ENCODE measurements at regions not wholly inside any gene's neighbourhood (a gene's known extent, or its start where the extent isn't known, plus 50 kb on each side); places are given as distances from the start of the nearest gene placed in this dataset.

GRCh38 chr13:22402682-22403081 is 731.8 kb downstream of the FGF9 start:
- 93% methylated on average over 4 of the region's 4 CpGs for WGBS
- no peak for DNase-seq (ENCODE audit: low read depth in 6 of 9, low spot score in 9 of 9)
- Histone ChIP-seq H3K27ac (ENCODE audit: low read depth in 1 of 2, low read length in 1 of 2) (no peak overlapping the region), H3K4me3 (ENCODE audit: low read length in 2 of 2) (no peak overlapping the region), H3K9me3 (ENCODE audit: control insufficient read depth in 2 of 2, insufficient read depth in 1 of 2, low read length in 1 of 2) (peaks cover 0 to 3% of the 10 kb centered on the region in 2 donors), H3K27me3 (ENCODE audit: control insufficient read depth in 2 of 2, insufficient read depth in 1 of 2, low read length in 1 of 2) (no peaks in the 10 kb centered on the region), H3K36me3 (ENCODE audit: control insufficient read depth in 2 of 2, insufficient read depth in 2 of 2, low read length in 1 of 2) (no peaks in the 10 kb centered on the region), H3K4me1 (ENCODE audit: control insufficient read depth in 2 of 2, insufficient read depth in 2 of 2, low read length in 2 of 2) (no peaks in the 10 kb centered on the region)

- Histone ChIP-seq H3K4me3 (ENCODE audit: low read length in 2 of 2) (no peak overlapping the region), H3K4me1 (ENCODE audit: control insufficient read depth in 2 of 2, insufficient read depth in 2 of 2, low read length in 2 of 2) (no peaks in the 10 kb centered on the region), H3K36me3 (ENCODE audit: control insufficient read depth in 2 of 2, insufficient read depth in 2 of 2, low read length in 1 of 2) (no peaks in the 10 kb centered on the region), H3K9me3 (ENCODE audit: control insufficient read depth in 2 of 2, insufficient read depth in 1 of 2, low read length in 1 of 2) (peaks cover 0 to 3% of the 10 kb centered on the region in 2 donors), H3K27me3 (ENCODE audit: control insufficient read depth in 2 of 2, insufficient read depth in 1 of 2, low read length in 1 of 2) (no peaks in the 10 kb centered on the region), H3K27ac (ENCODE audit: low read depth in 1 of 2, low read length in 1 of 2) (no peak overlapping the region)
- no peak for DNase-seq (ENCODE audit: low read depth in 6 of 9, low spot score in 9 of 9)
- WGBS: 89% methylated on average over 6 of the region's 6 CpGs
Observed at GRCh38 chr13:22403144-22403543, 732.3 kb downstream of the FGF9 start.

GRCh38 chr13:22405891-22406290 is 735.0 kb downstream of the FGF9 start:
- no peaks in the 10 kb centered on the region for H3K4me1 ChIP-seq (ENCODE audit: control insufficient read depth in 2 of 2, insufficient read depth in 2 of 2, low read length in 2 of 2)
- WGBS: 87% methylated on average over 1 of the region's 1 CpG
- no peak for DNase-seq (ENCODE audit: low read depth in 6 of 9, low spot score in 9 of 9)

GRCh38 chr13:22412452-22412851 is 741.6 kb downstream of the FGF9 start:
- no peaks in the 10 kb centered on the region for H3K27me3 ChIP-seq (ENCODE audit: control insufficient read depth in 2 of 2, insufficient read depth in 1 of 2, low read length in 1 of 2)
- no peak overlapping the region for H3K4me3 ChIP-seq (ENCODE audit: low read length in 2 of 2)
- WGBS: 96% methylated on average over 1 of the region's 1 CpG
- no peaks in the 10 kb centered on the region for H3K36me3 ChIP-seq (ENCODE audit: control insufficient read depth in 2 of 2, insufficient read depth in 2 of 2, low read length in 1 of 2)
- H3K4me1 ChIP-seq (ENCODE audit: control insufficient read depth in 2 of 2, insufficient read depth in 2 of 2, low read length in 2 of 2): no peaks in the 10 kb centered on the region
- no peak for DNase-seq (ENCODE audit: low read depth in 6 of 9, low spot score in 9 of 9)
- H3K9me3 ChIP-seq (ENCODE audit: control insufficient read depth in 2 of 2, insufficient read depth in 1 of 2, low read length in 1 of 2): no peaks in the 10 kb centered on the region
- H3K27ac ChIP-seq (ENCODE audit: low read depth in 1 of 2, low read length in 1 of 2): no peak overlapping the region

More at GRCh38 chr13:22405891-22406290, 735.0 kb downstream of the FGF9 start:
- Histone ChIP-seq H3K27ac (ENCODE audit: low read depth in 1 of 2, low read length in 1 of 2) (no peak overlapping the region), H3K36me3 (ENCODE audit: control insufficient read depth in 2 of 2, insufficient read depth in 2 of 2, low read length in 1 of 2) (no peaks in the 10 kb centered on the region), H3K9me3 (ENCODE audit: control insufficient read depth in 2 of 2, insufficient read depth in 1 of 2, low read length in 1 of 2) (peaks cover 0 to 3% of the 10 kb centered on the region in 2 donors), H3K27me3 (ENCODE audit: control insufficient read depth in 2 of 2, insufficient read depth in 1 of 2, low read length in 1 of 2) (no peaks in the 10 kb centered on the region), H3K4me3 (ENCODE audit: low read length in 2 of 2) (no peak overlapping the region)

- H3K9me3 ChIP-seq (ENCODE audit: control insufficient read depth in 2 of 2, insufficient read depth in 1 of 2, low read length in 1 of 2): no peaks in the 10 kb centered on the region
- no peaks in the 10 kb centered on the region for H3K4me1 ChIP-seq (ENCODE audit: control insufficient read depth in 2 of 2, insufficient read depth in 2 of 2, low read length in 2 of 2)
- no peaks in the 10 kb centered on the region for H3K36me3 ChIP-seq (ENCODE audit: control insufficient read depth in 2 of 2, insufficient read depth in 2 of 2, low read length in 1 of 2)
- no peaks in the 10 kb centered on the region for H3K27me3 ChIP-seq (ENCODE audit: control insufficient read depth in 2 of 2, insufficient read depth in 1 of 2, low read length in 1 of 2)
- no peak for DNase-seq (ENCODE audit: low read depth in 6 of 9, low spot score in 9 of 9)
- H3K4me3 ChIP-seq (ENCODE audit: low read length in 2 of 2): no peak overlapping the region
- no peak overlapping the region for H3K27ac ChIP-seq (ENCODE audit: low read depth in 1 of 2, low read length in 1 of 2)
Observed at GRCh38 chr13:22422023-22422422, 751.1 kb downstream of the FGF9 start.

- DNase-seq (ENCODE audit: low read depth in 6 of 9, low spot score in 9 of 9): no peak
- no peak overlapping the region for H3K4me3 ChIP-seq (ENCODE audit: low read length in 2 of 2)
- no peaks in the 10 kb centered on the region for H3K4me1 ChIP-seq (ENCODE audit: control insufficient read depth in 2 of 2, insufficient read depth in 2 of 2, low read length in 2 of 2)
- no peaks in the 10 kb centered on the region for H3K36me3 ChIP-seq (ENCODE audit: control insufficient read depth in 2 of 2, insufficient read depth in 2 of 2, low read length in 1 of 2)
- WGBS: 77% methylated on average over 7 of the region's 7 CpGs
- no peaks in the 10 kb centered on the region for H3K27me3 ChIP-seq (ENCODE audit: control insufficient read depth in 2 of 2, insufficient read depth in 1 of 2, low read length in 1 of 2)
- no peaks in the 10 kb centered on the region for H3K9me3 ChIP-seq (ENCODE audit: control insufficient read depth in 2 of 2, insufficient read depth in 1 of 2, low read length in 1 of 2)
- no peak overlapping the region for H3K27ac ChIP-seq (ENCODE audit: low read depth in 1 of 2, low read length in 1 of 2)
Observed at GRCh38 chr13:22422712-22423111, 751.8 kb downstream of the FGF9 start.

GRCh38 chr13:22423261-22423660 is 752.4 kb downstream of the FGF9 start:
- no peaks in the 10 kb centered on the region for H3K36me3 ChIP-seq (ENCODE audit: control insufficient read depth in 2 of 2, insufficient read depth in 2 of 2, low read length in 1 of 2)
- no peak overlapping the region for H3K4me3 ChIP-seq (ENCODE audit: low read length in 2 of 2)
- 95% methylated on average over 1 of the region's 1 CpG for WGBS
- H3K27me3 ChIP-seq (ENCODE audit: control insufficient read depth in 2 of 2, insufficient read depth in 1 of 2, low read length in 1 of 2): no peaks in the 10 kb centered on the region
- H3K4me1 ChIP-seq (ENCODE audit: control insufficient read depth in 2 of 2, insufficient read depth in 2 of 2, low read length in 2 of 2): no peaks in the 10 kb centered on the region
- no peak overlapping the region for H3K27ac ChIP-seq (ENCODE audit: low read depth in 1 of 2, low read length in 1 of 2)
- no peak for DNase-seq (ENCODE audit: low read depth in 6 of 9, low spot score in 9 of 9)
- no peaks in the 10 kb centered on the region for H3K9me3 ChIP-seq (ENCODE audit: control insufficient read depth in 2 of 2, insufficient read depth in 1 of 2, low read length in 1 of 2)

GRCh38 chr13:22425087-22425486 is 754.2 kb downstream of the FGF9 start:
- Histone ChIP-seq H3K4me3 (ENCODE audit: low read length in 2 of 2) (no peak overlapping the region), H3K27ac (ENCODE audit: low read depth in 1 of 2, low read length in 1 of 2) (no peak overlapping the region), H3K9me3 (ENCODE audit: control insufficient read depth in 2 of 2, insufficient read depth in 1 of 2, low read length in 1 of 2) (no peaks in the 10 kb centered on the region), H3K27me3 (ENCODE audit: control insufficient read depth in 2 of 2, insufficient read depth in 1 of 2, low read length in 1 of 2) (no peaks in the 10 kb centered on the region), H3K4me1 (ENCODE audit: control insufficient read depth in 2 of 2, insufficient read depth in 2 of 2, low read length in 2 of 2) (no peaks in the 10 kb centered on the region), H3K36me3 (ENCODE audit: control insufficient read depth in 2 of 2, insufficient read depth in 2 of 2, low read length in 1 of 2) (no peaks in the 10 kb centered on the region)
- WGBS: 83% methylated on average over 4 of the region's 4 CpGs
- DNase-seq (ENCODE audit: low read depth in 6 of 9, low spot score in 9 of 9): no peak

GRCh38 chr13:22427066-22427465 is 753.7 kb upstream of the SGCG start:
- no peak for DNase-seq (ENCODE audit: low read depth in 6 of 9, low spot score in 9 of 9)
- Histone ChIP-seq H3K4me3 (ENCODE audit: low read length in 2 of 2) (no peak overlapping the region), H3K9me3 (ENCODE audit: control insufficient read depth in 2 of 2, insufficient read depth in 1 of 2, low read length in 1 of 2) (no peaks in the 10 kb centered on the region), H3K4me1 (ENCODE audit: control insufficient read depth in 2 of 2, insufficient read depth in 2 of 2, low read length in 2 of 2) (no peaks in the 10 kb centered on the region), H3K36me3 (ENCODE audit: control insufficient read depth in 2 of 2, insufficient read depth in 2 of 2, low read length in 1 of 2) (no peaks in the 10 kb centered on the region), H3K27ac (ENCODE audit: low read depth in 1 of 2, low read length in 1 of 2) (no peak overlapping the region), H3K27me3 (ENCODE audit: control insufficient read depth in 2 of 2, insufficient read depth in 1 of 2, low read length in 1 of 2) (no peaks in the 10 kb centered on the region)
- 93% methylated on average over 3 of the region's 3 CpGs for WGBS

GRCh38 chr13:22427783-22428182 is 753.0 kb upstream of the SGCG start:
- Histone ChIP-seq H3K4me1 (ENCODE audit: control insufficient read depth in 2 of 2, insufficient read depth in 2 of 2, low read length in 2 of 2) (no peaks in the 10 kb centered on the region), H3K9me3 (ENCODE audit: control insufficient read depth in 2 of 2, insufficient read depth in 1 of 2, low read length in 1 of 2) (no peaks in the 10 kb centered on the region), H3K27me3 (ENCODE audit: control insufficient read depth in 2 of 2, insufficient read depth in 1 of 2, low read length in 1 of 2) (no peaks in the 10 kb centered on the region), H3K27ac (ENCODE audit: low read depth in 1 of 2, low read length in 1 of 2) (no peak overlapping the region), H3K36me3 (ENCODE audit: control insufficient read depth in 2 of 2, insufficient read depth in 2 of 2, low read length in 1 of 2) (no peaks in the 10 kb centered on the region), H3K4me3 (ENCODE audit: low read length in 2 of 2) (no peak overlapping the region)
- WGBS: 92% methylated on average over 6 of the region's 6 CpGs
- no peak for DNase-seq (ENCODE audit: low read depth in 6 of 9, low spot score in 9 of 9)
